H9 (cell line): ENCODE measurements at regions not wholly inside any gene's neighbourhood (a gene's known extent, or its start where the extent isn't known, plus 50 kb on each side); places are given as distances from the start of the nearest gene placed in this dataset.

Experiments
- DNase-seq: peaks from one replicate; pipeline ENCODE4 v3.0.0-alpha.2; 2017
- H2AFZ ChIP-seq: one replicate; pipeline ENCODE4 v1.6.1; 2013; ENCODE audit warnings: mild to moderate bottlenecking, low read length, control low read depth, moderate library complexity
- H2AK5ac ChIP-seq: 2 replicates; pipeline ENCODE4 v1.6.1; 2013; ENCODE audit warnings: low read length, control low read depth, mixed read lengths; ENCODE audit not compliant: insufficient read length
- H2BK120ac ChIP-seq: one replicate; pipeline ENCODE4 v1.6.1; 2013; ENCODE audit warnings: low read depth, mild to moderate bottlenecking, low read length, control low read depth, inconsistent platforms; ENCODE audit not compliant: poor library complexity, severe bottlenecking
- H2BK12ac ChIP-seq: 2 replicates; pipeline ENCODE4 v1.6.1; 2013; ENCODE audit warnings: low read length, control low read depth, mixed read lengths, low read depth; ENCODE audit not compliant: insufficient read length
- H2BK15ac ChIP-seq: 2 replicates; pipeline ENCODE4 v1.6.1; 2013; ENCODE audit warnings: low read depth, low read length, control low read depth
- H2BK20ac ChIP-seq: one replicate; pipeline ENCODE4 v1.6.1; 2013; ENCODE audit warnings: low read depth, mild to moderate bottlenecking, low read length, control low read depth, inconsistent platforms; ENCODE audit not compliant: poor library complexity, severe bottlenecking
- H2BK5ac ChIP-seq: 2 replicates; pipeline ENCODE4 v1.6.1; 2013; ENCODE audit warnings: low read length, control low read depth, mixed read lengths; ENCODE audit not compliant: insufficient read length
- H3K14ac ChIP-seq: 2 replicates; pipeline ENCODE4 v1.6.1; 2013; ENCODE audit warnings: low read length, control low read depth; ENCODE audit not compliant: insufficient read depth
- H3K18ac ChIP-seq: 2 replicates; pipeline ENCODE4 v1.6.1; 2013; ENCODE audit warnings: low read depth, mild to moderate bottlenecking, mixed read lengths, low read length, control low read depth; ENCODE audit not compliant: insufficient read length
- H3K23ac ChIP-seq: 2 replicates; pipeline ENCODE4 v1.6.1; 2013; ENCODE audit warnings: low read length, control low read depth, mixed read lengths, low read depth; ENCODE audit not compliant: insufficient read length
- H3K23me2 ChIP-seq: 2 replicates; pipeline ENCODE4 v1.6.1; 2013; ENCODE audit warnings: low read depth, mild to moderate bottlenecking, mixed read lengths, low read length, control low read depth; ENCODE audit not compliant: insufficient read length, poor library complexity, severe bottlenecking
- H3K27ac ChIP-seq: 2 replicates; pipeline ENCODE4 v1.5.1; 2013; ENCODE audit warnings: low read length, control low read depth, mixed read lengths, low read depth; ENCODE audit not compliant: insufficient read length
- H3K27me3 ChIP-seq: 2 replicates; pipeline ENCODE4 v1.6.1; 2013; ENCODE audit warnings: low read length, control low read depth, inconsistent platforms; ENCODE audit not compliant: insufficient read depth
- H3K4ac ChIP-seq: 2 replicates; pipeline ENCODE4 v1.6.1; 2013; ENCODE audit warnings: low read depth, mild to moderate bottlenecking, control low read depth, inconsistent platforms, low read length, moderate library complexity
- H3K4me1 ChIP-seq: 2 replicates; pipeline ENCODE4 v1.6.1; 2013; ENCODE audit warnings: low read length, control low read depth, inconsistent platforms; ENCODE audit not compliant: insufficient read depth
- H3K4me2 ChIP-seq: 2 replicates; pipeline ENCODE4 v1.6.1; 2013; ENCODE audit warnings: low read length, control low read depth, mixed read lengths; ENCODE audit not compliant: insufficient read length, insufficient read depth
- H3K56ac ChIP-seq: 2 replicates; pipeline ENCODE4 v1.6.1; 2013; ENCODE audit warnings: low read depth, mild to moderate bottlenecking, mixed read lengths, low read length, control low read depth; ENCODE audit not compliant: insufficient read length
- H3K79me1 ChIP-seq: 2 replicates; pipeline ENCODE4 v1.6.1; 2013; ENCODE audit warnings: low read depth, mild to moderate bottlenecking, moderate library complexity, low read length, control low read depth, inconsistent platforms; ENCODE audit not compliant: insufficient read depth, poor library complexity, severe bottlenecking
- H3K79me2 ChIP-seq: 2 replicates; pipeline ENCODE4 v1.6.1; 2013; ENCODE audit warnings: low read length, control low read depth, inconsistent platforms; ENCODE audit not compliant: insufficient read depth
- H3K9ac ChIP-seq: 2 replicates; pipeline ENCODE4 v1.6.1; 2013; ENCODE audit warnings: low read length, control low read depth, mixed read lengths; ENCODE audit not compliant: insufficient read length; ENCODE audit errors: extremely low read depth
- H3K9me3 ChIP-seq: one replicate; pipeline ENCODE4 v1.6.1; 2013; ENCODE audit warnings: low read depth, low read length, inconsistent platforms; ENCODE audit not compliant: control insufficient read depth
- H3T11ph ChIP-seq: one replicate; pipeline ENCODE4 v1.6.1; 2013; ENCODE audit warnings: mild to moderate bottlenecking, low read length, control low read depth, inconsistent platforms
- H4K20me1 ChIP-seq: one replicate; pipeline ENCODE4 v1.6.1; 2013; ENCODE audit not compliant: control insufficient read depth, insufficient read length, insufficient read depth
- H4K5ac ChIP-seq: 2 replicates; pipeline ENCODE4 v1.6.1; 2013; ENCODE audit warnings: low read depth, mild to moderate bottlenecking, mixed read lengths, low read length, control low read depth; ENCODE audit not compliant: insufficient read length
- H4K8ac ChIP-seq: replicated peaks from 2 replicates; pipeline ENCODE4 v1.6.1; 2013; ENCODE audit warnings: low read length, control low read depth, mixed read lengths, low read depth; ENCODE audit not compliant: insufficient read length
- H4K91ac ChIP-seq: 2 replicates; pipeline ENCODE4 v1.6.1; 2013; ENCODE audit warnings: low read depth, mild to moderate bottlenecking, moderate library complexity, mixed read lengths, low read length, control low read depth; ENCODE audit not compliant: insufficient read length
- H3K27ac Mint-ChIP-seq, 3 experiments: 2 replicates in 2 of 3; 3 replicates in 1 of 3; pipeline ENCODE4 v1.8.0; 2020 to 2021; ENCODE audit warnings: mixed read lengths in 3 of 3, mild to moderate bottlenecking in 1 of 3, moderate library complexity in 1 of 3
- H3K27me3 Mint-ChIP-seq: 2 replicates; pipeline ENCODE4 v1.8.0; 2021; ENCODE audit warnings: low read depth, mild to moderate bottlenecking, moderate library complexity, mixed read lengths
- H3K36me3 Mint-ChIP-seq, 3 experiments: 2 replicates in 2 of 3; 3 replicates in 1 of 3; pipeline ENCODE4 v1.8.0; 2020 to 2021; ENCODE audit warnings: low read depth in 3 of 3, mixed read lengths in 3 of 3; ENCODE audit not compliant: insufficient read depth in 1 of 3
- H3K4me1 Mint-ChIP-seq, 2 experiments: 2 replicates each; pipeline ENCODE4 v1.8.0; 2020; ENCODE audit warnings: mixed read lengths in 2 of 2
- H3K4me3 Mint-ChIP-seq, 2 experiments: 2 replicates in 1 of 2; 3 replicates in 1 of 2; pipeline ENCODE4 v1.8.0; 2020 to 2021; ENCODE audit warnings: mild to moderate bottlenecking in 2 of 2, mixed read lengths in 2 of 2, moderate library complexity in 1 of 2
- H3K9me3 Mint-ChIP-seq, 2 experiments: 2 replicates in 1 of 2; 3 replicates in 1 of 2; pipeline ENCODE4 v1.8.0; 2020; ENCODE audit warnings: mild to moderate bottlenecking in 2 of 2, mixed read lengths in 2 of 2, moderate library complexity in 1 of 2
- CTCF ChIP-seq: fragments of 200-600 bp; sonication (generic); conservative IDR thresholded peaks from 3 replicates; pipeline ENCODE4 v1.8.0; 2021; ENCODE audit warnings: antibody characterized with exemption, mild to moderate bottlenecking
- WGBS: extraction: QIAGEN DNeasy Blood & Tissue Kit; methylation state at CpG from one replicate; pipeline ENCODE4 v1.1.7; 2013; ENCODE audit warnings: missing lambda C conversion rate, low lambda C conversion rate, mixed read lengths; ENCODE audit not compliant: insufficient read length; ENCODE audit errors: extremely low coverage; 5-methylcytosine and 5-hydroxymethylcytosine counted together

DNA sequence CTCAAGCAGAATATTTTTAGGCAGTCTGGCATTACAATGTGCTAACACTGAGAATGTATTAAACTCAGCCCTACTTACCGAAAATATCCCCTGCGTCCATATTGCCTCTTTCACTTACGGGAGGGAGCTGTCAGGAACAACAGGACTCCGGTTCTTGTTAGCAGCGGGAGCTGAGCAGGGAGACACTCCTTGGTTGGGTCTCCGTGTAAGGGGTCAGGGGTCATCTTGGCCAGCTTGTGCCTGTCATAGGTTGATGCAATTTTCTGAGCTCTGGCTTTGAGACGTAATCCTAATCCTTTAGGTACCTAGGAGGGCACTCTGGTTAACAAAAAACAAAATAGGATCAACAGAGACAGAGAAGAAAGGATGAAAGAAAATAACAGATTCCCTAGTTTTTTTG lies 1477.2 kb downstream of the BRD1 start:
- H3K27ac Mint-ChIP-seq, result no peak overlapping the region
- no peak overlapping the region for H4K5ac ChIP-seq
- no peak overlapping the region for H3K23ac ChIP-seq

More for the DNA sequence above, 1477.2 kb downstream of the BRD1 start:
- Histone ChIP-seq H3K14ac (no peak overlapping the region), H3K23me2 (no peaks in the 10 kb centered on the region), H3K56ac (no peak overlapping the region), H2BK12ac (no peak overlapping the region), H2BK15ac (no peak overlapping the region), H4K8ac (no peak overlapping the region), H3K27ac (no peak overlapping the region), H3K79me1 (no peaks in the 10 kb centered on the region), H4K91ac (no peak overlapping the region), H3K4me1 (no peaks in the 10 kb centered on the region), H3K18ac (no peak overlapping the region), H4K20me1 (no peaks in the 10 kb centered on the region), H3K9me3 (no peaks in the 10 kb centered on the region), H2AK5ac (no peak overlapping the region), H3T11ph (no peak overlapping the region), H3K4me2 (no peak overlapping the region), H3K4ac (no peak overlapping the region), H2BK120ac (no peak overlapping the region), H3K79me2 (no peaks in the 10 kb centered on the region), H2BK20ac (no peak overlapping the region), H3K9ac (no peak overlapping the region), H2BK5ac (no peak overlapping the region), H2AFZ (no peak overlapping the region), H3K27me3 (no peaks in the 10 kb centered on the region)
- WGBS, result no CpG with 5 or more reads among the region's 7 CpGs
- no peak for DNase-seq
- H3K4me3 Mint-ChIP-seq, result no peak overlapping the region
- no peaks in the 10 kb centered on the region for H3K9me3 Mint-ChIP-seq
- H3K27me3 Mint-ChIP-seq, result peaks cover 17% of the 10 kb centered on the region
- no peaks in the 10 kb centered on the region for H3K36me3 Mint-ChIP-seq
- no peak for TF ChIP-seq CTCF
- peaks cover 0 to 7% of the 10 kb centered on the region in 2 experiments; a peak in 3 of 4 replicates for H3K4me1 Mint-ChIP-seq
